CD4-positive, alpha-beta T cell (primary cell): ENCODE measurements at regions not wholly inside any gene's neighbourhood (a gene's known extent, or its start where the extent isn't known, plus 50 kb on each side); places are given as distances from the start of the nearest gene placed in this dataset.

ENCODE experiments used
- ATAC-seq: fragments of 200-7000 bp; cut with Tn5 transposase; one replicate; pipeline ENCODE4 v1.10.0; 2022; ENCODE audit warnings: mild to moderate bottlenecking; ENCODE audit not compliant: poor library complexity
- CTCF ChIA-PET: fragments of 350-600 bp; sonication (Branson Sonifier 250); formaldehyde crosslinking; loops from one replicate; lab custom pipeline; 2021; ENCODE audit warnings: antibody characterized with exemption, inconsistent platforms; lab: Charles Lee
- POLR2A ChIA-PET: fragments of 350-600 bp; sonication (Branson Sonifier 250); formaldehyde crosslinking; loops from one replicate; lab custom pipeline; 2021; ENCODE audit warnings: antibody characterized with exemption, inconsistent platforms; lab: Charles Lee
- DNase-seq, 14 experiments: peaks; one replicate each; pipeline ENCODE4 v3.0.0-alpha.2; 2013 to 2020; ENCODE audit warnings: mixed read lengths in 2 of 14
- H3K27ac ChIP-seq, 2 donors: one replicate each; pipeline versions ENCODE4 v1.5.1 to v1.7.0; 2013; ENCODE audit warnings: low read length in 2 of 2, low read depth in 1 of 2, mild to moderate bottlenecking in 1 of 2
- H3K27me3 ChIP-seq, 2 experiments: 1 replicate in 1 of 2; 2 replicates in 1 of 2; pipeline versions ENCODE4 v1.6.1 to v1.7.0; 2013; ENCODE audit warnings: low read length in 2 of 2, control low read depth in 1 of 2, mild to moderate bottlenecking in 1 of 2, moderate library complexity in 1 of 2; ENCODE audit not compliant: insufficient read depth in 2 of 2, control insufficient read depth in 1 of 2
- H3K36me3 ChIP-seq: one replicate; pipeline ENCODE4 v1.6.1; 2013; ENCODE audit warnings: low read length, control low read depth; ENCODE audit not compliant: insufficient read depth
- H3K4me1 ChIP-seq: one replicate; pipeline ENCODE4 v1.6.1; 2013; ENCODE audit warnings: low read length, control low read depth; ENCODE audit not compliant: insufficient read depth
- H3K4me3 ChIP-seq: one replicate; pipeline ENCODE4 v1.5.1; 2013; ENCODE audit warnings: mild to moderate bottlenecking, low read length, moderate library complexity
- H3K9me3 ChIP-seq, 2 experiments: 1 replicate in 1 of 2; 2 replicates in 1 of 2; pipeline versions ENCODE4 v1.6.1 to v1.7.0; 2013; ENCODE audit warnings: low read length in 2 of 2, mild to moderate bottlenecking in 2 of 2, control low read depth in 1 of 2, moderate library complexity in 1 of 2; ENCODE audit not compliant: control insufficient read depth in 1 of 2, insufficient read depth in 1 of 2
- H3K27ac Mint-ChIP-seq: one replicate; pipeline ENCODE4 v1.8.0; 2020; ENCODE audit warnings: mixed read lengths
- H3K27me3 Mint-ChIP-seq: one replicate; pipeline ENCODE4 v1.8.0; 2021; ENCODE audit warnings: mixed read lengths
- H3K36me3 Mint-ChIP-seq: one replicate; pipeline ENCODE4 v1.8.0; 2021; ENCODE audit warnings: low read depth, mixed read lengths
- H3K4me1 Mint-ChIP-seq: one replicate; pipeline ENCODE4 v1.8.0; 2021; ENCODE audit warnings: low read depth, mixed read lengths
- H3K4me3 Mint-ChIP-seq: one replicate; pipeline ENCODE4 v1.8.0; 2020; ENCODE audit warnings: mild to moderate bottlenecking, mixed read lengths
- H3K9me3 Mint-ChIP-seq: one replicate; pipeline ENCODE4 v1.8.0; 2020; ENCODE audit warnings: mixed read lengths
- CTCF ChIP-seq: fragments of 200-600 bp; IDR thresholded peaks from one replicate; pipeline ENCODE4 v1.8.0; 2022; ENCODE audit warnings: antibody characterized with exemption, mild to moderate bottlenecking
- intact Hi-C, 2 experiments: fragments of 100-400 bp; cut with DNase I in 1 of 2; cut with micrococcal nuclease in 1 of 2; formaldehyde crosslinking; loops; one replicate each; pipeline versions ENCODE4 v1.15.1 to v1.9.0; 2023 to 2025; cut with DNase I, micrococcal nuclease

GRCh38 chr18:22848615-22849014, 84.5 kb upstream of the RBBP8 start:
- peaks cover 0 to 4% of the 10 kb centered on the region in 2 experiments for H3K27me3 ChIP-seq
- no peak overlapping the region for H3K27ac Mint-ChIP-seq
- H3K27ac ChIP-seq = no peak overlapping the region
- intact Hi-C loops = no loop called here
- ChIA-PET CTCF (no interaction called here), POLR2A (no interaction called here)
- ATAC-seq (no peak), DNase-seq (no peak)
- no peaks in the 10 kb centered on the region for H3K4me1 Mint-ChIP-seq
- TF ChIP-seq CTCF = no peak
- peaks cover 15% of the 10 kb centered on the region for H3K27me3 Mint-ChIP-seq
- H3K4me3 ChIP-seq = no peak overlapping the region
- H3K36me3 ChIP-seq = no peaks in the 10 kb centered on the region
- no peaks in the 10 kb centered on the region for H3K9me3 ChIP-seq
- H3K9me3 Mint-ChIP-seq = no peaks in the 10 kb centered on the region
- no peak overlapping the region for H3K4me3 Mint-ChIP-seq
- H3K36me3 Mint-ChIP-seq = no peaks in the 10 kb centered on the region
- H3K4me1 ChIP-seq = no peaks in the 10 kb centered on the region

DNA sequence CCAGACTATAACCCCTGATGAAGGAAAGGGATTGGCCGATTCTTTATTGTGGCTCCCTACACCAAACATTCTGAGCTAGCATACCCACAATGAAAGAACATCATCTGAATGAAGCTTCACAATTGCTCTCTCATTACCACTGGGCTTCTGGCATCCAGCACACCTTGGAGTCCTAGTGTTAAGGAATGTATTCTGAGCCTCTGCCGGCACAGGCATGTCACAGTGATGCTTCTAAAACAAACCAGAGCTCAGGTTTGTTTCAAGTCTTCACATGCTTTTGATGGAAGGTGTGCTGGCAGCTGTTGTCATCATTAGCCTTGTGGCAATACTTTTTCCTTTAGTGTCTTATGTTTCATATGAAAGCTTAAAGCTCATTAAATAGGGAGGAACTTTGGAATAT, 76.3 kb upstream of the RBBP8 start:
- no peak for ATAC-seq
- H3K9me3 Mint-ChIP-seq = no peaks in the 10 kb centered on the region
- no peaks in the 10 kb centered on the region for H3K4me1 Mint-ChIP-seq
- no peaks in the 10 kb centered on the region for H3K4me1 ChIP-seq
- ChIA-PET POLR2A (no interaction called here), CTCF (no interaction called here)
- H3K9me3 ChIP-seq = no peaks in the 10 kb centered on the region
- intact Hi-C loops = no loop called here
- no peaks in the 10 kb centered on the region for H3K36me3 Mint-ChIP-seq
- H3K36me3 ChIP-seq = no peaks in the 10 kb centered on the region
- H3K27me3 ChIP-seq = peaks cover 3 to 5% of the 10 kb centered on the region in 2 experiments
- DNase-seq = no peak
- no peak overlapping the region for H3K4me3 Mint-ChIP-seq
- peaks cover 38% of the 10 kb centered on the region for H3K27me3 Mint-ChIP-seq
- no peak overlapping the region for H3K27ac ChIP-seq
- H3K27ac Mint-ChIP-seq = no peak overlapping the region
- no peak overlapping the region for H3K4me3 ChIP-seq
- TF ChIP-seq CTCF = no peak

DNA sequence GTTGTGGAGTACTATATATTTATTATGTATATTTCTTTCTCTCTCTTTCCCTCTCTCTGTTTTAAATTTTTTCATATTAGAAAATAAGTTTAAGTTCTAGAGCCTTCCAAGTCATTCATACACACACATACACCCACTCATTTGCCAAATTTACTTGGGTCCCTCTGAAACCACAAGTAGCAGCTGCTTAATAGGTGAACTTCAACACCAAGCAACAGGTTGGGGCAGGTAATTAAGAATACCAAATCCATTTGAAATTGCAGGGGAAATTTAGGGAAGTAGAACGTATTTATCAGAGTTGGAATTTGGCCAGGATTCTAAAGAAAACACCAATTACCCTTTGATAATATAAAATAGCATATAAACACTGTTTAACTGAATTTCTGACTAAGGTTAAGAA, 75.0 kb upstream of the RBBP8 start:
- intact Hi-C loops = no loop called here
- DNase-seq (no peak), ATAC-seq (no peak)
- H3K36me3 Mint-ChIP-seq = no peaks in the 10 kb centered on the region
- Histone ChIP-seq H3K27me3 (peaks cover 5 to 11% of the 10 kb centered on the region in 2 experiments), H3K36me3 (no peaks in the 10 kb centered on the region), H3K4me1 (no peaks in the 10 kb centered on the region), H3K9me3 (peaks cover 0 to 1% of the 10 kb centered on the region in 2 experiments), H3K4me3 (no peak overlapping the region), H3K27ac (no peak overlapping the region)
- POLR2A ChIA-PET = no interaction called here
- no peak overlapping the region for H3K4me3 Mint-ChIP-seq
- H3K9me3 Mint-ChIP-seq = no peaks in the 10 kb centered on the region
- no peaks in the 10 kb centered on the region for H3K4me1 Mint-ChIP-seq
- CTCF ChIA-PET = interaction anchor here (1.3 kb wide), 1 partner anchor 19 kb away, joined by 3 read pairs; no protein-coding TSS in a partner anchor
- TF ChIP-seq CTCF = no peak
- H3K27ac Mint-ChIP-seq = no peak overlapping the region
- H3K27me3 Mint-ChIP-seq = peaks cover 40% of the 10 kb centered on the region
